HG03460 (cell line): ENCODE measurements at regions not wholly inside any gene's neighbourhood (a gene's known extent, or its start where the extent isn't known, plus 50 kb on each side); places are given as distances from the start of the nearest gene placed in this dataset.
"Not testable (repeated sequence)": the region's sequence is repeated elsewhere in the genome, so short reads cannot be mapped to it uniquely, and the experiment has no call there.

Source experiments
- ATAC-seq: cut with Tn5 transposase; IDR thresholded peaks from one replicate; pipeline ENCODE4 v1.9.1; 2021; ENCODE audit not compliant: unreplicated experiment

GRCh38 chr18:38886235-38886634 is 1320.6 kb upstream of the CELF4 start:
- ATAC-seq: no peak

- ATAC-seq: no peak
These were observed 1318.5 kb upstream of the CELF4 start for GRCh38 chr18:38884050-38884449.

- ATAC-seq: no peak
These were observed 1317.5 kb upstream of the CELF4 start for GRCh38 chr18:38883111-38883510.

GRCh38 chr18:38879871-38880270 is 1314.3 kb upstream of the CELF4 start:
- no peak for ATAC-seq

GRCh38 chr18:38872342-38872741 is 1306.7 kb upstream of the CELF4 start:
- ATAC-seq: no peak

GRCh38 chr18:38868757-38869156 is 1303.2 kb upstream of the CELF4 start:
- ATAC-seq: no peak

- ATAC-seq: no peak
These were observed 1302.1 kb upstream of the CELF4 start for GRCh38 chr18:38867680-38868079.

- no peak for ATAC-seq
These were observed 1285.9 kb upstream of the CELF4 start for GRCh38 chr18:38851526-38851925.

- no peak for ATAC-seq
These were observed 1281.7 kb upstream of the CELF4 start for GRCh38 chr18:38847326-38847725.

- ATAC-seq: no peak
These were observed 1277.7 kb upstream of the CELF4 start for GRCh38 chr18:38843291-38843690.

GRCh38 chr18:38826247-38826646 is 1260.6 kb upstream of the CELF4 start:
- no peak for ATAC-seq

GRCh38 chr18:38811209-38811608 is 1245.6 kb upstream of the CELF4 start:
- ATAC-seq: no peak

- no peak for ATAC-seq
These were observed 1245.2 kb upstream of the CELF4 start for GRCh38 chr18:38810789-38811188.

GRCh38 chr18:38807915-38808314 is 1242.3 kb upstream of the CELF4 start:
- ATAC-seq: no peak

GRCh38 chr18:38805256-38805655 is 1239.7 kb upstream of the CELF4 start:
- ATAC-seq: no peak

- ATAC-seq: no peak
These were observed 1236.0 kb upstream of the CELF4 start for GRCh38 chr18:38801640-38802039.

- ATAC-seq: no peak
These were observed 1231.2 kb upstream of the CELF4 start for GRCh38 chr18:38796762-38797161.

GRCh38 chr18:38792731-38793130 is 1227.1 kb upstream of the CELF4 start:
- no peak for ATAC-seq

GRCh38 chr18:38790786-38791185 is 1225.2 kb upstream of the CELF4 start:
- no peak for ATAC-seq

- ATAC-seq: no peak
These were observed 1224.7 kb upstream of the CELF4 start for GRCh38 chr18:38790303-38790702.

- ATAC-seq: no peak
These were observed 1223.5 kb upstream of the CELF4 start for GRCh38 chr18:38789141-38789540.

GRCh38 chr18:38786906-38787305 is 1221.3 kb upstream of the CELF4 start:
- ATAC-seq: no peak

GRCh38 chr18:38771620-38772019 is 1206.0 kb upstream of the CELF4 start:
- ATAC-seq: not testable (repeated sequence)

GRCh38 chr18:38768504-38768903 is 1202.9 kb upstream of the CELF4 start:
- no peak for ATAC-seq
